HepG2 (cell line): ENCODE measurements at regions not wholly inside any gene's neighbourhood (a gene's known extent, or its start where the extent isn't known, plus 50 kb on each side); places are given as distances from the start of the nearest gene placed in this dataset.

Source experiments
- ATAC-seq: fragments of 200-7000 bp; cut with Tn5 transposase; 3 replicates; pipeline ENCODE4 v1.9.1; 2020; ENCODE audit warnings: mild to moderate bottlenecking, moderate library complexity
- BruUV-seq: library from RNA; stranded (reverse); fragments of 400-500 nt; replicated peaks from 2 replicates; lab custom pipeline; 2021; lab: Mats Ljungman, UMichigan
- CTCF ChIA-PET: fragments of 300-600 bp; formaldehyde crosslinking; extraction: SDS; loops from one replicate; lab custom pipeline; 2021; ENCODE audit warnings: low total read pairs, inconsistent platforms, low intra/inter-chr PET ratio; lab: Yijun Ruan, JAX
- POLR2A ChIA-PET: fragments of 350-600 bp; sonication (Branson Sonifier 250); formaldehyde crosslinking; loops from one replicate; lab custom pipeline; 2020; ENCODE audit warnings: antibody characterized with exemption, inconsistent platforms; lab: Yijun Ruan, JAX
- DNase-seq: peaks from one replicate; pipeline ENCODE4 v3.0.0-alpha.2; 2015; ENCODE audit warnings: low spot score
- FAIRE-seq: peaks from 3 replicates; lab custom pipeline; 2011; peaks lifted over from hg19 to GRCh38; lab: Jason Lieb, UNC
- H2AFZ ChIP-seq: one replicate; pipeline ENCODE4 v1.6.1; 2011; ENCODE audit warnings: low read length, inconsistent platforms
- H3K27ac ChIP-seq: fragments of 300-600 bp; 3 replicates; pipeline ENCODE4 v1.8.0; 2011; ENCODE audit warnings: mixed run types, mild to moderate bottlenecking, mixed read lengths, low read length, inconsistent platforms; ENCODE audit not compliant: insufficient read depth; ENCODE audit errors: extremely low read length
- H3K27me3 ChIP-seq, 2 experiments: fragments of 200-600 bp in 1 of 2; 2 replicates in 1 of 2; 3 replicates in 1 of 2; pipeline versions ENCODE4 v1.6.0 to v1.8.0; 2011; ENCODE audit warnings: low read length in 2 of 2, mild to moderate bottlenecking in 2 of 2, moderate library complexity in 2 of 2, inconsistent platforms in 1 of 2; ENCODE audit not compliant: insufficient read depth in 2 of 2, control insufficient read depth in 1 of 2
- H3K36me3 ChIP-seq, 2 experiments: fragments of 200-600 bp in 1 of 2; replicated peaks in 1 of 2; 2 replicates in 1 of 2; 3 replicates in 1 of 2; pipeline versions ENCODE4 v1.5.1 to v1.8.0; 2011; ENCODE audit warnings: low read length in 2 of 2, inconsistent platforms in 1 of 2; ENCODE audit not compliant: insufficient read depth in 2 of 2, control insufficient read depth in 1 of 2
- H3K4me1 ChIP-seq: 2 replicates; pipeline ENCODE4 v1.5.1; 2012; ENCODE audit warnings: low read length, inconsistent platforms; ENCODE audit not compliant: insufficient read depth
- H3K4me2 ChIP-seq: 2 replicates; pipeline ENCODE4 v1.6.0; 2011; ENCODE audit warnings: low read depth, low read length, inconsistent platforms
- H3K4me3 ChIP-seq, 3 experiments: fragments of 200-600 bp in 1 of 3; sonication (generic), shearing (Covaris generic) in 1 of 3; replicated peaks in 1 of 3; 2 replicates each; pipeline ENCODE4 v1.5.1; 2011 to 2016; ENCODE audit warnings: low read length in 3 of 3, inconsistent platforms in 2 of 3, low read depth in 2 of 3, mild to moderate bottlenecking in 2 of 3, control low read depth in 1 of 3, mixed read lengths in 1 of 3; ENCODE audit not compliant: insufficient read depth in 1 of 3
- H3K79me2 ChIP-seq: one replicate; pipeline ENCODE4 v1.6.1; 2011; ENCODE audit warnings: low read length, inconsistent platforms; ENCODE audit not compliant: insufficient read depth
- H3K9ac ChIP-seq: 2 replicates; pipeline ENCODE4 v1.6.0; 2011; ENCODE audit warnings: mild to moderate bottlenecking, low read depth, low read length, inconsistent platforms; ENCODE audit not compliant: insufficient read depth
- H3K9me3 ChIP-seq: 2 replicates; pipeline ENCODE4 v1.5.1; 2012; ENCODE audit warnings: mild to moderate bottlenecking, low read length
- H4K20me1 ChIP-seq: 2 replicates; pipeline ENCODE4 v1.6.0; 2011; ENCODE audit warnings: inconsistent platforms, mild to moderate bottlenecking, low read length, moderate library complexity; ENCODE audit not compliant: insufficient read depth
- CBFB ChIP-seq: sonication (generic); formaldehyde crosslinking; IDR thresholded peaks from 2 replicates; pipeline ENCODE4 v1.4.0; 2020; ENCODE audit warnings: missing genetic modification reagents
- JARID2 ChIP-seq: sonication (generic); formaldehyde crosslinking; IDR thresholded peaks from 2 replicates; pipeline ENCODE4 v1.8.1; 2023; ENCODE audit warnings: missing genetic modification reagents, inconsistent platforms; ENCODE audit not compliant: insufficient replicate concordance
- KAT2B ChIP-seq: fragments of 150-350 bp; IDR thresholded peaks from 2 replicates; pipeline ENCODE4 v1.6.1; 2014; ENCODE audit warnings: low read depth, low read length, borderline replicate concordance
- KMT2B ChIP-seq: IDR thresholded peaks from 2 replicates; pipeline ENCODE4 v1.6.1; 2016; ENCODE audit warnings: missing genetic modification reagents, missing compliant biosample characterization
- MYNN ChIP-seq: sonication (generic); formaldehyde crosslinking; IDR thresholded peaks from 2 replicates; pipeline ENCODE4 v1.4.0; 2020; ENCODE audit warnings: mild to moderate bottlenecking, low read depth, missing genetic modification reagents
- YEATS4 ChIP-seq: sonication (generic); formaldehyde crosslinking; IDR thresholded peaks from 2 replicates; pipeline ENCODE4 v1.4.0; 2020; ENCODE audit warnings: missing genetic modification reagents, borderline replicate concordance
- ZFX ChIP-seq: sonication (generic); formaldehyde crosslinking; IDR thresholded peaks from 2 replicates; pipeline ENCODE4 v1.4.0; 2020; ENCODE audit warnings: mild to moderate bottlenecking, low read depth, missing genetic modification reagents, moderate library complexity
- ZNF550 ChIP-seq: sonication (generic); formaldehyde crosslinking; IDR thresholded peaks from 2 replicates; pipeline ENCODE4 v1.4.0; 2020; ENCODE audit warnings: mild to moderate bottlenecking, missing genetic modification reagents, borderline replicate concordance
- ZNF737 ChIP-seq: sonication (generic); formaldehyde crosslinking; IDR thresholded peaks from 2 replicates; pipeline ENCODE4 v1.5.0; 2020; ENCODE audit warnings: missing genetic modification reagents, mild to moderate bottlenecking, borderline replicate concordance
- WGBS: methylation state at CpG from one replicate; pipeline ENCODE4 v1.1.6; 2017; ENCODE audit warnings: low lambda C conversion rate; 5-methylcytosine and 5-hydroxymethylcytosine counted together
- in situ Hi-C: cut with HindIII; loops from 2 replicates; pipeline ENCODE4 v1.10.0; 2017; ENCODE audit warnings: low pct_unique_long_range_greater_than_20kb; ENCODE audit not compliant: extremely low pct_ligation_motif_present
- intact Hi-C: fragments of 100-400 bp; cut with micrococcal nuclease; formaldehyde crosslinking; loops from one replicate; pipeline ENCODE4 v1.10.0; 2022; ENCODE audit not compliant: unreplicated experiment
- TF ChIP-seq, protein P1 (sequence below): sonication (generic); formaldehyde crosslinking; IDR thresholded peaks from 2 replicates; pipeline ENCODE4 v1.4.0; 2020; ENCODE audit warnings: mild to moderate bottlenecking, missing genetic modification reagents

DNA sequence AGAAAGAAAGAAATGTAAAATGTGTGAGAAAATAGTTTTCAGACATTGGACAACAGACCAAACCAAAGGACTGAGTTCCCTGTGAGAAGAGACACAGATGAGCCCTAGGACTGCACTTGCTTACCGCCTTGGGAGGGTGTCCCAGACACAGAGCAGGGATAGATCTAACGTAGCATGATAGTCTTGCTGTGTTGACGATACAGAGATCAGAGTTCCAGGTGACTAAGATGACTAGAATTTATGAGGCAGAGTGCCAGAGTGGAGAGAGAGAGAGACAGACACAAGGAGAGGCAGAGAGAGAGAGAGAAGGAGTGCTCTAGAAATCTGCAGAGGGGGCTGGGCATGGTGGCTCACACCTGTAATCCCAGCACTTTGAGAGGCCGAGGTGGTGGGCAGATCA is 148.2 kb upstream of the LMNTD1 start:
- Histone ChIP-seq H3K79me2 (no peaks in the 10 kb centered on the region), H3K27ac (no peak overlapping the region), H3K9me3 (no peaks in the 10 kb centered on the region), H3K4me2 (no peak overlapping the region), H3K27me3 (no peaks in the 10 kb centered on the region), H3K4me3 (no peak overlapping the region), H3K4me1 (no peaks in the 10 kb centered on the region), H4K20me1 (no peaks in the 10 kb centered on the region), H3K9ac (no peak overlapping the region), H2AFZ (no peak overlapping the region), H3K36me3 (no peaks in the 10 kb centered on the region)
- WGBS = 4% methylated on average over 4 of the region's 4 CpGs
- no TSS peak for BruUV-seq
- DNase-seq (no peak), ATAC-seq (no peak), FAIRE-seq (no peak)
- ChIA-PET CTCF (no interaction called here), POLR2A (no interaction called here)
- no peak for TF ChIP-seq CBFB (CRISPR knock-in tag)
- no peak for TF ChIP-seq KAT2B
- no peak for TF ChIP-seq JARID2 (CRISPR knock-in tag)
- TF ChIP-seq YEATS4 (CRISPR knock-in tag) = no peak
- no peak for TF ChIP-seq ZFX (CRISPR knock-in tag)
- TF ChIP-seq KMT2B = no peak
- TF ChIP-seq, protein P1, sequence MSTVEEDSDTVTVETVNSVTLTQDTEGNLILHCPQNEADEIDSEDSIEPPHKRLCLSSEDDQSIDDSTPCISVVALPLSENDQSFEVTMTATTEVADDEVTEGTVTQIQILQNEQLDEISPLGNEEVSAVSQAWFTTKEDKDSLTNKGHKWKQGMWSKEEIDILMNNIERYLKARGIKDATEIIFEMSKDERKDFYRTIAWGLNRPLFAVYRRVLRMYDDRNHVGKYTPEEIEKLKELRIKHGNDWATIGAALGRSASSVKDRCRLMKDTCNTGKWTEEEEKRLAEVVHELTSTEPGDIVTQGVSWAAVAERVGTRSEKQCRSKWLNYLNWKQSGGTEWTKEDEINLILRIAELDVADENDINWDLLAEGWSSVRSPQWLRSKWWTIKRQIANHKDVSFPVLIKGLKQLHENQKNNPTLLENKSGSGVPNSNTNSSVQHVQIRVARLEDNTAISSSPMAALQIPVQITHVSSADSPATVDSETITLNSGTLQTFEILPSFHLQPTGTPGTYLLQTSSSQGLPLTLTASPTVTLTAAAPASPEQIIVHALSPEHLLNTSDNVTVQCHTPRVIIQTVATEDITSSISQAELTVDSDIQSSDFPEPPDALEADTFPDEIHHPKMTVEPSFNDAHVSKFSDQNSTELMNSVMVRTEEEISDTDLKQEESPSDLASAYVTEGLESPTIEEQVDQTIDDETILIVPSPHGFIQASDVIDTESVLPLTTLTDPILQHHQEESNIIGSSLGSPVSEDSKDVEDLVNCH (CRISPR knock-in tag) = no peak
- TF ChIP-seq ZNF550 (CRISPR knock-in tag) = no peak
- no peak for TF ChIP-seq MYNN (CRISPR knock-in tag)
- TF ChIP-seq ZNF737 (CRISPR knock-in tag) = no peak
- intact Hi-C loops (no loop called here), in situ Hi-C loops (no loop called here)
